ENCODE measurements at regions not wholly inside any gene's neighbourhood (a gene's known extent, or its start where the extent isn't known, plus 50 kb on each side); places are given as distances from the start of the nearest gene placed in this dataset.
"Not testable (repeated sequence)": the region's sequence is repeated elsewhere in the genome, so short reads cannot be mapped to it uniquely, and the experiment has no call there.

DNA sequence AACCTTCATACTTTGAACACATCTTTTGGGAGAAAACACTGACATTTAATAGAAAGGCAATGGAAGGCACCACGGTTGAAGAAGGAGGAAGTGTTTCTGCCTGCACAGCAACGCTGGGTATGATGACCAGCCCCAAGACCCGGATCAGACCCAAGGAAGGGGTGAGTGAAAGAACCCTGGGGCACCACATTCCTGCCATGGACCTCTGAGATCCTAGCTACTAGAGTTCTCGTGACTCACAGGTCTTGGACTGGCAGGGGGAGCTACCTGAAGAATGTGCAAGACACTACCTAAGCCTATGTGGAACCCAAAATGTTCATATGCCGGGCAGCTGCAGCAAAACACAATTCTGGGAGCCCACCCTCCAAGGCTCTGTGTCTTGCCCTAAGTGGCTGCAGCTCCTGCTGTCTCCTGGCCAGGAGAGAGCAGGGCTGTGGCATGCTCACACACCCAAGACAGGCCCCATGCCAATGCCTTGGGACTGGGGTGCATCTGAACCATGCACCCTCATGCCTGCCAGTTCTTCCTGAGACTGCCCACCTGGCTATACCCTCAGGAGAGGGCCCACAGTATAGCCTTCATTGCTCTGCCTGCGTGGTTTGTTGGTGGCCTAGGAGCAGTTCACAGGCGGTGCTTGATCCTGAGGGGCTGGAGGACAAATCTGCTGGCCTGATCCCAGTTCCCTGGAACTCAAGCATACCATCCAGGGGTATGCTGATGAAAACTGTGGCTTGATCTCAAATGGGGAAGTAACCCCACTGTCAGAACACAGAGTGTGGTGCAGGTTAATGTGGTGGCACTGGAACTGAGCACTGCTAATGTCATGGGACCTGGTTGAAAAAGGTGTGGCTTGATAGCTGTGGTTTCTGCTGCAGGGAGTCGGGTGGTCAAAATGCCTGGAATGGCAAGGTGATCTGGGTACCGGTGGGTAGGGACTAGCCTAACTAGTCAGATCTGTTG is 353.3 kb upstream of the ARHGEF26 start:
- DNase-seq = no peak

DNA sequence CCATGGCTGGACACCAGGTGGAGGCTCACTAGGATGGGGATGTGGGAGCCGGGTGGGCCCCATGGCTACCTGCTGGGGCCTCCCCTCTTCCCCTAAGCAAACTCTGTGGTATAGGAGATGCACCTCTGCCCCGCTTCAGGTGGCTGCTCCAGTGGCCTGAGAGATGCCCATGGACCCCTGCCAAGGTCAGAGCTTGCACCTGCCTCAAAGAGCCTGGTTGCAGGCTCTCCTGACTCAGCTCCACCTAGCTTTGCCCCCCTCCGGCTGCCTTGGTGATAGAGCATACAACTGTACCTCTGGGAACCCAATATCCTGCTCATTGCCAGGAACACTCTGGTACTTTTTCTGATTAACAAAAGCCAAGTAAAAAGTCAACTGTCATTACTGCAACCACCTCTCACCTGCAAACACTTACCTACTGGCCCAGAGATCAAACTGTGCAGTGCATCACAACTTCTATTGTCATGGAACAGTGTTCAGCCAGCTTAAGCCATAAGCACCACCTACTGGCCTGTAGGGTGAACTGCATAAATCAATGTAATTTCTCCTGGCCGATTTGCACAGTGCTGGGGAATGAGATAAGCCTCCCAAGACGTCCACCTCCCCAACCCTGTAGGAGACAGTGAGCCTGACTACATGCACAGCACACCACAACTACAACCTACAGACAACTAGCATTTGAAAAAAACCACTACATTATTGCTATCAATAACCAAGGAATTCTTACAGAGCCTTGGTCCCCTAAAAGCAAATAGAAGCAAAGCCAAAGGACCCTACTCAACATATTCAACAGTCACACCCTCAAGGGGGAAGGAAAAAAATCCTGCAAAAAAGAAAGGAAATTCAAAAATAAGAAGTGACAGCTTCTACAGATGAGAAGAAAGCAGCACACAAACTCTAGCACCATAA is 352.4 kb upstream of the ARHGEF26 start:
- peak; percentile 59 for DNase-seq

- DNase-seq = no peak
Observed at GRCh38 chr3:153783106-153783505, 338.1 kb upstream of the ARHGEF26 start.

GRCh38 chr3:153783741-153784480 is 337.3 kb upstream of the ARHGEF26 start:
- DNase-seq = no peak

- DNase-seq = no peak
Observed at GRCh38 chr3:153785901-153786300, 335.3 kb upstream of the ARHGEF26 start.

- no peak for DNase-seq
Observed at GRCh38 chr3:153789380-153789779, 331.8 kb upstream of the ARHGEF26 start.

DNA sequence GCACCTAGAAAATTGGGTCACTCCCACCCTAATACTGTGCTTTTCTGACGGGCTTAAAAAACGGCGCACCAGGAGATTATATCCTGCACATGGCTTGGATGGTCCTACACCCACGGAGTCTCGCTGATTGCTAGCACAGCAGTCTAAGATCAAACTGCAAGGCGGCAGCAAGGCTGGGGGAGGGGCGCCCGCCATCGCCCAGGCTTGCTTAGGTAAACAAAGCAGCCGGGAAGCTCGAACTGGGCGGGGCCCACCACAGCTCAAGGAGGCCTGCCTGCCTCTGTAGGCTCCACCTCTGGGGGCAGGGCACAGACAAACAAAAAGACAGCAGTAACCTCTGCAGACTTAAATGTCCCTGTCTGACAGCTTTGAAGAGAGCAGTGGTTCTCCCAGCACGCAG is 324.1 kb upstream of the ARHGEF26 start:
- not testable (repeated sequence) for DNase-seq

- DNase-seq = no peak
Observed at GRCh38 chr3:153809097-153809496, 312.1 kb upstream of the ARHGEF26 start.

- DNase-seq = no peak
Observed at GRCh38 chr3:153818338-153818737, 302.9 kb upstream of the ARHGEF26 start.

- no peak for DNase-seq
Observed at GRCh38 chr3:153820035-153820434, 301.2 kb upstream of the ARHGEF26 start.

- DNase-seq = not testable (repeated sequence)
Observed at GRCh38 chr3:153828346-153828745, 292.8 kb upstream of the ARHGEF26 start.

- DNase-seq = no peak
Observed at GRCh38 chr3:153829606-153830170, 291.5 kb upstream of the ARHGEF26 start.

GRCh38 chr3:153830552-153830951 is 290.6 kb upstream of the ARHGEF26 start:
- no peak for DNase-seq

DNA sequence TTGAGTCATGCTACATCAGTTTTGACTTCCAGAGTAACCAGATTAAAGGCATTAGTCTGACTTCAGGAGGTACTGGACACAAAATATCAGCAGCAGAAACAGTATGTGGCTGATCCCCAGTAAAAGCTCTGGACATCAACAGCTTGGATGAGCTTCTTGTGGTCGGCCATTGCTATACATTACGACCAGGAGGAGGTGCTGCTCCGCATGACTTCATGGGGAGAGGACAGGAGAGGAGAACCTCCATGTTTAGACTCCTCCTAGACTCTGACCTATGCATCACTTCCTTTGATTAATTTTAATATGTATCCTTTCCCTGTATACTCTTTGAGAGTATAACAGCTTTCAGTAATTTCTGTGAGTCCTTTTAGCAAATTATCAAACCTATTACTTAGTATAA is 285.6 kb upstream of the ARHGEF26 start:
- DNase-seq = no peak

- no peak for DNase-seq
Observed at GRCh38 chr3:153840487-153840886, 280.7 kb upstream of the ARHGEF26 start.

GRCh38 chr3:153843994-153844393 is 277.2 kb upstream of the ARHGEF26 start:
- DNase-seq = no peak

DNA sequence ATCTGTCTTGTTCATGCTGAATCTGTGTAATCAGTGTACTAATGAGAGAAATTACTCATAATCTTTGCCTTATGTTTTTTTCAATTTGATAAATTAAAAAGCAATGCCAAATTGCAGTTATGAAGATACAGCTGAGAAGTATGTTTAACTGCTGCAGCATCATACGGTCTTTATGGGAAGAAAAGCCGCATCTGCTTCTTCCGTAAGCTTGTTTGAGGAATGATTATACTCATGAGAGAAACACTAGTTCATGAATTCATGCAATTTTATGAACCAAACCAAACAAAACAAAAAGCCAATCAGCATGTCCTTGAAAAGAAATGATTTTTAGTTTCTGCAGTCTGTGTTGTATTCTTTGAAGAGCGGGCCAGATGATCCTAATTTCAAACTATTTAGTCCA is 275.9 kb upstream of the ARHGEF26 start:
- no peak for DNase-seq

- no peak for DNase-seq
Observed at GRCh38 chr3:153848702-153849101, 272.5 kb upstream of the ARHGEF26 start.

- DNase-seq = no peak
Observed at GRCh38 chr3:153852355-153852754, 268.8 kb upstream of the ARHGEF26 start.

DNA sequence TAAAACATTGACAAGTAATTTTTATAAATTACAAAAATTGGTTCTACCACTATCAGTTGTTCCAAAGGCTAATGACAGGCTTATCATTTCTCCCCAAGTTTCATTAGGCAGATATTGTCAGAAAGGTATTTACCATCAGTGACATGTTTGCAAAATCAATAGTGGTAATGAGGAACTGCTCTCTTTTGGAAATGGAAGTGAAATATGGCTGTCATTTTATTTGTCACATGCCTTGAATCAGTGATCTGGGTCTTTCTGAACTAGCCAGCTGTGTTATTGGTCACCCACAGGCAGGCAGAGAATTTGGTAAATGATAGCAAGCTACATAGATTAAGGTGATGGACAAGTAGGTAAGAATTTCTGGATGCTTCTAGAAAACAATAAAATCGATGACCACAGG is 268.0 kb upstream of the ARHGEF26 start:
- no peak for DNase-seq

DNA sequence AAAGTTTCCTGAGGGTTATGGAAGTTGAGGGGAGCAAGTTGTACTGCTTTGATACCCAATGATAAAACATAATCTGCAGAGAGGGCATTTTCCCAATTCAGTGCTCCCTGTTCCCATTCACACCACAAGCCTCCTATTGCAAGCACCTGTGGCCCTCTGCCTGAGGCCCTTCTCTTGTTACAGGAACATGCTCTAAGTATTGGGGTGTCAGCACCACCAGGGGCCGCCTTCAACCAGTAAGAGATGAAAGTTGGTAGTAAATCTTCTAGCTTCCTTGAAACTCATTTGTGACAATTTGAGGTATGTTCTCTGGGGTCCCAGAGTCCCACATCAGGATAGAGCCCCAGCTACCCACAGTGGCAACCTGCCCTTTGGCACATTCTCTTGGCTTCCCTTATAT is 265.4 kb upstream of the ARHGEF26 start:
- no peak for DNase-seq

GRCh38 chr3:153856932-153857331 is 264.3 kb upstream of the ARHGEF26 start:
- no peak for DNase-seq

GRCh38 chr3:153864793-153865192 is 256.4 kb upstream of the ARHGEF26 start:
- no peak for DNase-seq

Data from CD4-positive, alpha-beta T cell treated with Interleukin-17A for 4 hours (primary cell).